ENCODE measurements at regions not wholly inside any gene's neighbourhood (a gene's known extent, or its start where the extent isn't known, plus 50 kb on each side); places are given as distances from the start of the nearest gene placed in this dataset.

DNA sequence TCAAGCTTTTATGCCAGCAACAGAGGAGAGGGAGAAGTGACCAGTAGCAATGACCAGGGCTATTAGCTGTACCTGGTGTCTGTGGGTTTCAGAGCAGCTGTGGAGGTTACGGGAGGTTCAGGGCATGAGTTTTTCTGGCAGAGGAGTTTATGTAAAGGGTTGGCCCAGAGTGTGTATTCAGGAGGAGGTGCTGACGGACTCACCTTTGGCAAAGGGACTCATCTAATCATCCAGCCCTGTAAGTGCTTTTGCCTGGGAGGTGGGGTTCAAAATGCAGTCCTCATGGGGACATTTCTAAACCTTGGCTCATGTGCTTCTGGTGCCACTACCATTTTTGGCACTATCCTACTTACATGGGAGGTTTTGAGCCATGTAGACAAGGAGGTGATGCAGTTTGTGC, 95.3 kb downstream of the DAD1 start (continued):
- TF ChIP-seq, protein P1, sequence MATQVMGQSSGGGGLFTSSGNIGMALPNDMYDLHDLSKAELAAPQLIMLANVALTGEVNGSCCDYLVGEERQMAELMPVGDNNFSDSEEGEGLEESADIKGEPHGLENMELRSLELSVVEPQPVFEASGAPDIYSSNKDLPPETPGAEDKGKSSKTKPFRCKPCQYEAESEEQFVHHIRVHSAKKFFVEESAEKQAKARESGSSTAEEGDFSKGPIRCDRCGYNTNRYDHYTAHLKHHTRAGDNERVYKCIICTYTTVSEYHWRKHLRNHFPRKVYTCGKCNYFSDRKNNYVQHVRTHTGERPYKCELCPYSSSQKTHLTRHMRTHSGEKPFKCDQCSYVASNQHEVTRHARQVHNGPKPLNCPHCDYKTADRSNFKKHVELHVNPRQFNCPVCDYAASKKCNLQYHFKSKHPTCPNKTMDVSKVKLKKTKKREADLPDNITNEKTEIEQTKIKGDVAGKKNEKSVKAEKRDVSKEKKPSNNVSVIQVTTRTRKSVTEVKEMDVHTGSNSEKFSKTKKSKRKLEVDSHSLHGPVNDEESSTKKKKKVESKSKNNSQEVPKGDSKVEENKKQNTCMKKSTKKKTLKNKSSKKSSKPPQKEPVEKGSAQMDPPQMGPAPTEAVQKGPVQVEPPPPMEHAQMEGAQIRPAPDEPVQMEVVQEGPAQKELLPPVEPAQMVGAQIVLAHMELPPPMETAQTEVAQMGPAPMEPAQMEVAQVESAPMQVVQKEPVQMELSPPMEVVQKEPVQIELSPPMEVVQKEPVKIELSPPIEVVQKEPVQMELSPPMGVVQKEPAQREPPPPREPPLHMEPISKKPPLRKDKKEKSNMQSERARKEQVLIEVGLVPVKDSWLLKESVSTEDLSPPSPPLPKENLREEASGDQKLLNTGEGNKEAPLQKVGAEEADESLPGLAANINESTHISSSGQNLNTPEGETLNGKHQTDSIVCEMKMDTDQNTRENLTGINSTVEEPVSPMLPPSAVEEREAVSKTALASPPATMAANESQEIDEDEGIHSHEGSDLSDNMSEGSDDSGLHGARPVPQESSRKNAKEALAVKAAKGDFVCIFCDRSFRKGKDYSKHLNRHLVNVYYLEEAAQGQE (IDR thresholded peaks at IDR 0.05): no peak
- TF ChIP-seq, protein P2, sequence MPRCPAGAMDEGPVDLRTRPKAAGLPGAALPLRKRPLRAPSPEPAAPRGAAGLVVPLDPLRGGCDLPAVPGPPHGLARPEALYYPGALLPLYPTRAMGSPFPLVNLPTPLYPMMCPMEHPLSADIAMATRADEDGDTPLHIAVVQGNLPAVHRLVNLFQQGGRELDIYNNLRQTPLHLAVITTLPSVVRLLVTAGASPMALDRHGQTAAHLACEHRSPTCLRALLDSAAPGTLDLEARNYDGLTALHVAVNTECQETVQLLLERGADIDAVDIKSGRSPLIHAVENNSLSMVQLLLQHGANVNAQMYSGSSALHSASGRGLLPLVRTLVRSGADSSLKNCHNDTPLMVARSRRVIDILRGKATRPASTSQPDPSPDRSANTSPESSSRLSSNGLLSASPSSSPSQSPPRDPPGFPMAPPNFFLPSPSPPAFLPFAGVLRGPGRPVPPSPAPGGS (IDR thresholded peaks at IDR 0.05): no peak
- TF ChIP-seq ZNF302 (CRISPR knock-in tag; IDR thresholded peaks at IDR 0.05) (no peak), BHLHE40 (IDR thresholded peaks at IDR 0.05; ENCODE audit: low read depth, low read length) (no peak), EHF (CRISPR knock-in tag; IDR thresholded peaks at IDR 0.05) (no peak), PHF8 (IDR thresholded peaks at IDR 0.05; ENCODE audit: borderline replicate concordance, low read depth) (no peak), MYC (IDR thresholded peaks at IDR 0.05; ENCODE audit: borderline replicate concordance, low read length) (no peak)
- TF ChIP-seq, protein P3, sequence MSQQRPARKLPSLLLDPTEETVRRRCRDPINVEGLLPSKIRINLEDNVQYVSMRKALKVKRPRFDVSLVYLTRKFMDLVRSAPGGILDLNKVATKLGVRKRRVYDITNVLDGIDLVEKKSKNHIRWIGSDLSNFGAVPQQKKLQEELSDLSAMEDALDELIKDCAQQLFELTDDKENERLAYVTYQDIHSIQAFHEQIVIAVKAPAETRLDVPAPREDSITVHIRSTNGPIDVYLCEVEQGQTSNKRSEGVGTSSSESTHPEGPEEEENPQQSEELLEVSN (IDR thresholded peaks at IDR 0.05; ENCODE audit: borderline replicate concordance, low read depth): no peak

DNA sequence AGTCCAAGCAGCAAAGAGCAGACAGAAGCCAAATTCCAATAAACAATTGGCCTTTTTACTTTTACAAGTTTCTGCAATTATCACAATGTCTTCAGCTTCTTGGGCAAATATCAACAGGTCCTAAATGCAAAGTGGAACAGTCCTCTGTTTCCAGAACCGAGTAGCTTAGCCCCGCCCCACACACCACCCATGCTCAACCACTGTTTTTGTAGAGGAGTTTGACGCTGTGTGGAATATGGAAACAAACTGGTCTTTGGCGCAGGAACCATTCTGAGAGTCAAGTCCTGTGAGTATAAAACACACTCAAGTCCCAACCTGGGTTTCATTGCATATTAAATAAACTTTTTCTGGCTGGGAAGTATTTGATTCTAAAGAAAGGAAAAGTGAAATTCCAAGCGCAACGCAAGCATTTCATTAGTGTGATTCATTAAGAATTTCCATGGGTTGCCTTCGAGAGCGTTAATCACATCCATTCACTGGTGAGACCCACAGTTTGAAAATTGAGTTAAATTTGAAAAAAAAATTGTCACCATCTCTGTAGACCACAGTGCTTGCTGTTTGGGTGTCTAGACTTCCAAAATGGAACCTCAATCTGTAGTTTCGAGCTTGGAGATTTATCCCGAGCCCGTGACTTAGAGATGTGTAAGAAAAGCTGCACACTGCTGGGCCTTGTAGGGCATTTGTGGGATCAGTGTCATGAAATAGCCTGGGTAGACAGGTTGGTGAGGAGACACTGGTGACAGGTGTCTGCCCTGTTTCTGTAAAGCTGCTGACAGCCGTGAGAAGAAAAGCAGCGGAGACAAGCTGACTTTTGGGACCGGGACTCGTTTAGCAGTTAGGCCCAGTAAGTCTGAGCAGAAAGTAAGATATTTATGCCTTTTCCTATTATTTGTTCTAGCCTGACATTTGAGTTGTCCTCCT, 96.1 kb downstream of the DAD1 start:
- no peak overlapping the region for H3K4me2 ChIP-seq
- no peak for FAIRE-seq
- ATAC-seq: no peak
- CTCF ChIA-PET: interaction anchor here (0.7 to 1.5 kb wide), 2 partner anchors 173 to 579 kb away, joined by 3 read pairs; no protein-coding TSS in a partner anchor
- WGBS (ENCODE audit: missing lambda C conversion rate): 52% methylated on average over 15 of the region's 15 CpGs
- DNase-seq (ENCODE audit: low read depth in 1 of 2, low spot score in 1 of 2): no peak
- POLR2A ChIA-PET: no interaction called here
- no peaks in the 10 kb centered on the region for H3K9me3 ChIP-seq
- TF ChIP-seq PHF8 (IDR thresholded peaks at IDR 0.05; ENCODE audit: borderline replicate concordance, low read depth) (no peak), HOXB13 (CRISPR knock-in tag; IDR thresholded peaks at IDR 0.05; ENCODE audit: low read depth) (no peak), CBX2 (IDR thresholded peaks at IDR 0.05; ENCODE audit: borderline replicate concordance, low read depth) (no peak), FOXS1 (CRISPR knock-in tag; IDR thresholded peaks at IDR 0.05) (no peak), EHMT2 (IDR thresholded peaks at IDR 0.05; ENCODE audit: low read depth) (no peak), HEYL (CRISPR knock-in tag; IDR thresholded peaks at IDR 0.05) (no peak), JUN (IDR thresholded peaks at IDR 0.05) (no peak), MYC (IDR thresholded peaks at IDR 0.05; ENCODE audit: borderline replicate concordance, low read length) (no peak), NFE2L2 (conservative IDR thresholded peaks at IDR 0.05; ENCODE audit: low read length) (no peak), FOSB (CRISPR knock-in tag; IDR thresholded peaks at IDR 0.05) (no peak), KDM1A (IDR thresholded peaks at IDR 0.05; ENCODE audit: low read depth) (no peak), KDM5A (IDR thresholded peaks at IDR 0.05) (no peak), ZSCAN20 (CRISPR knock-in tag; IDR thresholded peaks at IDR 0.05) (no peak)
- TF ChIP-seq, protein P4, sequence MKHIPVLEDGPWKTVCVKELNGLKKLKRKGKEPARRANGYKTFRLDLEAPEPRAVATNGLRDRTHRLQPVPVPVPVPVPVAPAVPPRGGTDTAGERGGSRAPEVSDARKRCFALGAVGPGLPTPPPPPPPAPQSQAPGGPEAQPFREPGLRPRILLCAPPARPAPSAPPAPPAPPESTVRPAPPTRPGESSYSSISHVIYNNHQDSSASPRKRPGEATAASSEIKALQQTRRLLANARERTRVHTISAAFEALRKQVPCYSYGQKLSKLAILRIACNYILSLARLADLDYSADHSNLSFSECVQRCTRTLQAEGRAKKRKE (CRISPR knock-in tag; IDR thresholded peaks at IDR 0.05; ENCODE audit: low read depth): no peak
- TF ChIP-seq, protein P5, sequence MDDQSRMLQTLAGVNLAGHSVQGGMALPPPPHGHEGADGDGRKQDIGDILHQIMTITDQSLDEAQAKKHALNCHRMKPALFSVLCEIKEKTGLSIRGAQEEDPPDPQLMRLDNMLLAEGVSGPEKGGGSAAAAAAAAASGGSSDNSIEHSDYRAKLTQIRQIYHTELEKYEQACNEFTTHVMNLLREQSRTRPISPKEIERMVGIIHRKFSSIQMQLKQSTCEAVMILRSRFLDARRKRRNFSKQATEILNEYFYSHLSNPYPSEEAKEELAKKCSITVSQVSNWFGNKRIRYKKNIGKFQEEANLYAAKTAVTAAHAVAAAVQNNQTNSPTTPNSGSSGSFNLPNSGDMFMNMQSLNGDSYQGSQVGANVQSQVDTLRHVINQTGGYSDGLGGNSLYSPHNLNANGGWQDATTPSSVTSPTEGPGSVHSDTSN (IDR thresholded peaks at IDR 0.05): no peak
- H3K4me3 ChIP-seq: no peak overlapping the region
- no peaks in the 10 kb centered on the region for H3K4me1 ChIP-seq
- H3K27ac ChIP-seq: no peak overlapping the region
